ENCODE measurements at regions not wholly inside any gene's neighbourhood (a gene's known extent, or its start where the extent isn't known, plus 50 kb on each side); places are given as distances from the start of the nearest gene placed in this dataset.

DNA sequence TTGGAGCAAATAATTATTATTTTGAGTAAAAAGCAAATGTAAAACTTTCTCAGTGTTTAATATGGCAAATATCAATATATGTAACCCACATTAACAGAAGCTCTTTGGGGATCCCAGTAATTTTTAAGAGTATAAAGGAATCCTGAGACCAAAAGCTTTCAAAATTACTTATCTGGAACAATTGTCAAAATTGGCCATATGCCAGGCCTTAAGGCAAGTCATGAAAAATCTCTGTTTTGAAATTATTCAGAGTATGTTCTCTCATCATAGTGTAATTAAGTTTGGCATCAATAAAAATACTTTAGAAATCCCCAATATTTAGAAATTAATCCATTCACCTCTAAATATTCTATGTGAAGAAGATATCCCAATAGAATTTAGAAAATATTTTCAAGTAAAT is 225.3 kb upstream of the ARL4C start:
- TF ChIP-seq CEBPB (IDR thresholded peaks at IDR 0.05) (no peak), FOXM1 (IDR thresholded peaks at IDR 0.05; ENCODE audit: borderline replicate concordance, low read depth) (no peak), NFIC (IDR thresholded peaks at IDR 0.05) (0 out of 2 replicates have a peak, but pooled peaks have one; percentile 33), EP300 (IDR thresholded peaks at IDR 0.05; ENCODE audit: borderline replicate concordance) (no peak)

DNA sequence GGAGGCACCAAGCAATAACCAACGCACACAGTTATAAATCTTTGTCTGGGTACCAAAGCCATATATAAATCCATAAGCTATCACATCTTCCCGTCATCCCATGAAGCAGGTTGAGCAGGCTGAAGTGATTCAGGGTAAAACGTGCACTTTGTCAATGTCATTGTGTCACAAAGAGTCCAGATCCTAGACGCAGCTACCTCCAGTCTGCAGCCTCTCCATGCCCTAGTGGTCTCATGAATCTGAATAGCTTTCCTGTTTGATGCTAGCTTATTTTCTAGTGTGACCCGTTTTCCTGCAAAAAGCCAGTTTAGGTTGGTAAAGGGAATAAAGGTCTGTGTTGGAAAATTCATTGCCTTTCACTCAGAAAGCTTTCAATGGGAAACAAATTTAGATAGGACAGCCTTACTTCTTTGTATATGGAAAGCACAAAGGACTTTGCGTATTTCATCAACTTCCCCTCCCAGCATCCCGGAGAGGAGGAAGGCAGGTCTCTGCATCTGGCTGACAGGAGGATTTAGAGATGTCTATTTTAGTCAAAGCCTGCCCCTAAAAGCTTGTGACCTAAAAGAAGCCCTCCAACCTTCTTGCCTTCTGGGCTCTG is 222.3 kb upstream of the ARL4C start:
- TF ChIP-seq ZBTB7A (IDR thresholded peaks at IDR 0.05; ENCODE audit: low read depth) = no peak
- no peak for TF ChIP-seq TCF12 (IDR thresholded peaks at IDR 0.05; ENCODE audit: low read depth)

DNA sequence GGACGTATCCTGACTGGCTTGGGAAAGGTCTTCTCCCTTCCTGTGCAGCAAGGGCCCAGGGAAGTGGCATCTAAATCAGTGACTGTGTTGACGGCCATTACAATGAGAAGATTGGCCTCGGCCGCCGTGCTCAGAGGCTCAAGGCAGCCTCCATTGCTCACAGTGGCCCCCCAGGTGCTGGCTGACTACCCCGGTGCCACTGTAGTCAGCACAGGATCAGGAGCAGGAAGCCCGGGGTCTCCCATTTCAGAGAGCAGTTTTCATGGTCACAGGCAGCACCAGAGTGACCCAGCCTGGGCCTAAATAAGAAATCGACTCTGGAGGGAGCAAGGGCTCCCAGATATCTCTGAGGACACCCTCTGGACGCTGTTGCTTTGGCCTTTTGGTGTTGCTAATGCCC is 219.4 kb upstream of the ARL4C start:
- no peak for TF ChIP-seq EP300 (IDR thresholded peaks at IDR 0.05; ENCODE audit: borderline replicate concordance)
- no peak for TF ChIP-seq YY1 (IDR thresholded peaks at IDR 0.05; ENCODE audit: low read depth)
- no peak for TF ChIP-seq CREB1 (IDR thresholded peaks at IDR 0.05; ENCODE audit: low read depth)
- no peak for TF ChIP-seq FOXM1 (IDR thresholded peaks at IDR 0.05; ENCODE audit: borderline replicate concordance, low read depth)
- TF ChIP-seq, protein P1, sequence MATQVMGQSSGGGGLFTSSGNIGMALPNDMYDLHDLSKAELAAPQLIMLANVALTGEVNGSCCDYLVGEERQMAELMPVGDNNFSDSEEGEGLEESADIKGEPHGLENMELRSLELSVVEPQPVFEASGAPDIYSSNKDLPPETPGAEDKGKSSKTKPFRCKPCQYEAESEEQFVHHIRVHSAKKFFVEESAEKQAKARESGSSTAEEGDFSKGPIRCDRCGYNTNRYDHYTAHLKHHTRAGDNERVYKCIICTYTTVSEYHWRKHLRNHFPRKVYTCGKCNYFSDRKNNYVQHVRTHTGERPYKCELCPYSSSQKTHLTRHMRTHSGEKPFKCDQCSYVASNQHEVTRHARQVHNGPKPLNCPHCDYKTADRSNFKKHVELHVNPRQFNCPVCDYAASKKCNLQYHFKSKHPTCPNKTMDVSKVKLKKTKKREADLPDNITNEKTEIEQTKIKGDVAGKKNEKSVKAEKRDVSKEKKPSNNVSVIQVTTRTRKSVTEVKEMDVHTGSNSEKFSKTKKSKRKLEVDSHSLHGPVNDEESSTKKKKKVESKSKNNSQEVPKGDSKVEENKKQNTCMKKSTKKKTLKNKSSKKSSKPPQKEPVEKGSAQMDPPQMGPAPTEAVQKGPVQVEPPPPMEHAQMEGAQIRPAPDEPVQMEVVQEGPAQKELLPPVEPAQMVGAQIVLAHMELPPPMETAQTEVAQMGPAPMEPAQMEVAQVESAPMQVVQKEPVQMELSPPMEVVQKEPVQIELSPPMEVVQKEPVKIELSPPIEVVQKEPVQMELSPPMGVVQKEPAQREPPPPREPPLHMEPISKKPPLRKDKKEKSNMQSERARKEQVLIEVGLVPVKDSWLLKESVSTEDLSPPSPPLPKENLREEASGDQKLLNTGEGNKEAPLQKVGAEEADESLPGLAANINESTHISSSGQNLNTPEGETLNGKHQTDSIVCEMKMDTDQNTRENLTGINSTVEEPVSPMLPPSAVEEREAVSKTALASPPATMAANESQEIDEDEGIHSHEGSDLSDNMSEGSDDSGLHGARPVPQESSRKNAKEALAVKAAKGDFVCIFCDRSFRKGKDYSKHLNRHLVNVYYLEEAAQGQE (IDR thresholded peaks at IDR 0.05; ENCODE audit: low read depth) = no peak
- no peak for TF ChIP-seq CEBPB (IDR thresholded peaks at IDR 0.05)

DNA sequence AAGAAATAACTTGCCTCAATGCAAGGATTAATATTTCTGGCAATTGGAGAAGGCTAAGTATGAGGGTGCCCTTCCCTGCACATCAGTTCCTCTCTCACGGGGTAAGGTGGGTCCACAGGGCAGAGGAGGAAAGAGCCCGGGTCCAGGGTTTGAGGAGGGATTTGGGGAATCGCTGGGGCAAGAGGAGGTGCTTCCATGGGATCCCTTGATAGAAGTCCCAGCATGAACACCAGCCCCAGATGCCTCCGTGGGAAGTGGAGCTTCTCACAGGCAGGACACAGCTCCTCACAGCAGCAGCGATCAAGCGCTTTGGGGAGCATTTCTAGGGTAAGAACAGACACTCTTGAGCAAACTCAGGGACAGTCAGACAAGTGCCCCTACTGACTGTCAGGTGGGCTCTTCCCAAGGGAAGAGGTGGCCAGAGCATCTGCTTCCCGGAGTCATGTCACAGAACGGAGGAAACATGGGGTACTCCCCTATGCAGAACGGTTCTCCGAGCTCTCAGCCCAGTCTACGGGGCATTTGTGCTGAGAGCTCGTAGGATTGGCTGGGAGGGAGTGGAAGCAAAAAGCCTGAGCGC is 218.9 kb upstream of the ARL4C start:
- TF ChIP-seq EGR1 (IDR thresholded peaks at IDR 0.05) (no peak), EP300 (IDR thresholded peaks at IDR 0.05; ENCODE audit: borderline replicate concordance) (no peak), NFIC (IDR thresholded peaks at IDR 0.05) (no peak), YY1 (IDR thresholded peaks at IDR 0.05; ENCODE audit: low read depth) (no peak), RAD21 (IDR thresholded peaks at IDR 0.05; ENCODE audit: low read depth) (no peak), CEBPB (IDR thresholded peaks at IDR 0.05) (no peak), FOXM1 (IDR thresholded peaks at IDR 0.05; ENCODE audit: borderline replicate concordance, low read depth) (no peak), TCF12 (IDR thresholded peaks at IDR 0.05; ENCODE audit: low read depth) (no peak), ZBTB7A (IDR thresholded peaks at IDR 0.05; ENCODE audit: low read depth) (no peak)
- TF ChIP-seq, protein P1 (IDR thresholded peaks at IDR 0.05; ENCODE audit: low read depth) = no peak
- TF ChIP-seq, protein P2, sequence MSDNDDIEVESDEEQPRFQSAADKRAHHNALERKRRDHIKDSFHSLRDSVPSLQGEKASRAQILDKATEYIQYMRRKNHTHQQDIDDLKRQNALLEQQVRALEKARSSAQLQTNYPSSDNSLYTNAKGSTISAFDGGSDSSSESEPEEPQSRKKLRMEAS (IDR thresholded peaks at IDR 0.05) = no peak

DNA sequence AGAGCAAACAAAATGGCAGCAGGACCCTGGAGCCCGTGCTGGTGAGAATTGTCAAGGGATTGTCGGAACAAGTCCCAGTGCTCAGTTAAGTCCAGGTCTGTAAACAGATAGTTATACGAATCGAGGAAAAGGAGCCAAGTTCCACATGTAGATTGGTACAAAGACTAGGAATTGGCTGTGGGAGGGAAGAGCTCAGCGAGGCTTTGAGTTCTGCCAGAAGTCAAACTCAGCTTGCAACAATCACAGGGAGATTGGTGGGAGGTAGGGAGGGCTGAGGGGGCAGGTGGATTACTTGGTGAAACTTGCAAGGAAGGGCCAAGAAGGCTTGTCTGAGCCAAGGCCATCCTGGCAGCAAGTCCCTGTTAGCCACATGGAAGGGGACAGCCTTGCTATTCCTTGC is 217.8 kb upstream of the ARL4C start:
- no peak for TF ChIP-seq CREB1 (IDR thresholded peaks at IDR 0.05; ENCODE audit: low read depth)
- no peak for TF ChIP-seq RAD21 (IDR thresholded peaks at IDR 0.05; ENCODE audit: low read depth)
- TF ChIP-seq, protein P3, sequence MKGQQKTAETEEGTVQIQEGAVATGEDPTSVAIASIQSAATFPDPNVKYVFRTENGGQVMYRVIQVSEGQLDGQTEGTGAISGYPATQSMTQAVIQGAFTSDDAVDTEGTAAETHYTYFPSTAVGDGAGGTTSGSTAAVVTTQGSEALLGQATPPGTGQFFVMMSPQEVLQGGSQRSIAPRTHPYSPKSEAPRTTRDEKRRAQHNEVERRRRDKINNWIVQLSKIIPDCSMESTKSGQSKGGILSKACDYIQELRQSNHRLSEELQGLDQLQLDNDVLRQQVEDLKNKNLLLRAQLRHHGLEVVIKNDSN (IDR thresholded peaks at IDR 0.05) = no peak
- TF ChIP-seq CEBPB (IDR thresholded peaks at IDR 0.05) = no peak
- TF ChIP-seq YY1 (IDR thresholded peaks at IDR 0.05; ENCODE audit: low read depth) = no peak
- TF ChIP-seq EGR1 (IDR thresholded peaks at IDR 0.05) = no peak
- TF ChIP-seq TEAD4 (IDR thresholded peaks at IDR 0.05) = no peak
- TF ChIP-seq EP300 (IDR thresholded peaks at IDR 0.05; ENCODE audit: borderline replicate concordance) = no peak
- TF ChIP-seq, protein P2 (IDR thresholded peaks at IDR 0.05) = no peak
- no peak for TF ChIP-seq TCF12 (IDR thresholded peaks at IDR 0.05; ENCODE audit: low read depth)
- TF ChIP-seq NFIC (IDR thresholded peaks at IDR 0.05) = no peak
- no peak for TF ChIP-seq ZBTB7A (IDR thresholded peaks at IDR 0.05; ENCODE audit: low read depth)
- TF ChIP-seq, protein P1 (IDR thresholded peaks at IDR 0.05; ENCODE audit: low read depth) = no peak
